K562 (cell line): ENCODE measurements at regions not wholly inside any gene's neighbourhood (a gene's known extent, or its start where the extent isn't known, plus 50 kb on each side); places are given as distances from the start of the nearest gene placed in this dataset.

Experiments used
- EZH2 ChIP-seq: IDR thresholded peaks from 2 replicates; pipeline ENCODE4 v1.6.1; 2012; ENCODE audit warnings: low read depth, mild to moderate bottlenecking, inconsistent platforms, low read length, borderline replicate concordance
- POLR2A ChIP-seq: fragments of 450-650 bp; conservative IDR thresholded peaks from 2 replicates; pipeline ENCODE4 v1.6.1; 2016
- STAG1 ChIP-seq: sonication (generic); formaldehyde crosslinking; IDR thresholded peaks from 2 replicates; pipeline ENCODE4 v1.5.0; 2020; ENCODE audit warnings: missing genetic modification reagents, borderline replicate concordance
- ZKSCAN3 ChIP-seq: fragments of 250-450 bp; sonication (Bioruptor Pico); IDR thresholded peaks from 2 replicates; pipeline ENCODE4 v1.4.0; 2020
- ZNF407 ChIP-seq: fragments of 450-650 bp; IDR thresholded peaks from 2 replicates; pipeline ENCODE4 v1.6.1; 2016; ENCODE audit warnings: low read depth
- ZNF785 ChIP-seq: fragments of 250-450 bp; sonication (Bioruptor Pico); IDR thresholded peaks from 2 replicates; pipeline ENCODE4 v1.4.0; 2020; ENCODE audit warnings: mild to moderate bottlenecking

GRCh38 chr6:51024126-51024525 is 205.5 kb downstream of the TFAP2B start (continued):
- TF ChIP-seq ZNF407 (no peak), STAG1 (no peak), ZKSCAN3 (CRISPR knock-in tag) (no peak), ZNF785 (CRISPR knock-in tag) (no peak), POLR2A (no peak), EZH2 (no peak)
